C4-2B (cell line): ENCODE measurements at regions not wholly inside any gene's neighbourhood (a gene's known extent, or its start where the extent isn't known, plus 50 kb on each side); places are given as distances from the start of the nearest gene placed in this dataset.
"Not testable (repeated sequence)": the region's sequence is repeated elsewhere in the genome, so short reads cannot be mapped to it uniquely, and the experiment has no call there.

Source experiments
- H3K27ac ChIP-seq: fragments of 450-650 bp; 2 replicates; pipeline ENCODE4 v1.5.1; 2017
- ZFX ChIP-seq: fragments of 450-650 bp; IDR thresholded peaks from 2 replicates; pipeline ENCODE4 v1.6.1; 2017
- TF ChIP-seq, protein P1 (sequence below): fragments of 450-650 bp; conservative IDR thresholded peaks from 2 replicates; pipeline ENCODE4 v1.5.1; 2017; ENCODE audit warnings: mild to moderate bottlenecking

- H3K27ac ChIP-seq = no peak overlapping the region
- TF ChIP-seq, protein P1, sequence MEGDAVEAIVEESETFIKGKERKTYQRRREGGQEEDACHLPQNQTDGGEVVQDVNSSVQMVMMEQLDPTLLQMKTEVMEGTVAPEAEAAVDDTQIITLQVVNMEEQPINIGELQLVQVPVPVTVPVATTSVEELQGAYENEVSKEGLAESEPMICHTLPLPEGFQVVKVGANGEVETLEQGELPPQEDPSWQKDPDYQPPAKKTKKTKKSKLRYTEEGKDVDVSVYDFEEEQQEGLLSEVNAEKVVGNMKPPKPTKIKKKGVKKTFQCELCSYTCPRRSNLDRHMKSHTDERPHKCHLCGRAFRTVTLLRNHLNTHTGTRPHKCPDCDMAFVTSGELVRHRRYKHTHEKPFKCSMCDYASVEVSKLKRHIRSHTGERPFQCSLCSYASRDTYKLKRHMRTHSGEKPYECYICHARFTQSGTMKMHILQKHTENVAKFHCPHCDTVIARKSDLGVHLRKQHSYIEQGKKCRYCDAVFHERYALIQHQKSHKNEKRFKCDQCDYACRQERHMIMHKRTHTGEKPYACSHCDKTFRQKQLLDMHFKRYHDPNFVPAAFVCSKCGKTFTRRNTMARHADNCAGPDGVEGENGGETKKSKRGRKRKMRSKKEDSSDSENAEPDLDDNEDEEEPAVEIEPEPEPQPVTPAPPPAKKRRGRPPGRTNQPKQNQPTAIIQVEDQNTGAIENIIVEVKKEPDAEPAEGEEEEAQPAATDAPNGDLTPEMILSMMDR = no peak
- no peak for TF ChIP-seq ZFX
These were observed 258.4 kb downstream of the MAP2K6 start for GRCh38 chr17:69672924-69673323.

GRCh38 chr17:69677130-69677529, 262.6 kb downstream of the MAP2K6 start:
- no peak overlapping the region for H3K27ac ChIP-seq
- TF ChIP-seq ZFX = no peak
- TF ChIP-seq, protein P1 = no peak

- no peak overlapping the region for H3K27ac ChIP-seq
- no peak for TF ChIP-seq ZFX
- TF ChIP-seq, protein P1 = no peak
These were observed 263.7 kb downstream of the MAP2K6 start for GRCh38 chr17:69678206-69678605.

- TF ChIP-seq, protein P1 = no peak
- no peak for TF ChIP-seq ZFX
- no peak overlapping the region for H3K27ac ChIP-seq
These were observed 265.3 kb downstream of the MAP2K6 start for GRCh38 chr17:69679829-69680228.

- H3K27ac ChIP-seq = no peak overlapping the region
- TF ChIP-seq, protein P1 = no peak
- no peak for TF ChIP-seq ZFX
These were observed 269.8 kb downstream of the MAP2K6 start for GRCh38 chr17:69684251-69684650.

- not testable (repeated sequence) for H3K27ac ChIP-seq
These were observed 270.7 kb downstream of the MAP2K6 start for GRCh38 chr17:69685150-69685549.

DNA sequence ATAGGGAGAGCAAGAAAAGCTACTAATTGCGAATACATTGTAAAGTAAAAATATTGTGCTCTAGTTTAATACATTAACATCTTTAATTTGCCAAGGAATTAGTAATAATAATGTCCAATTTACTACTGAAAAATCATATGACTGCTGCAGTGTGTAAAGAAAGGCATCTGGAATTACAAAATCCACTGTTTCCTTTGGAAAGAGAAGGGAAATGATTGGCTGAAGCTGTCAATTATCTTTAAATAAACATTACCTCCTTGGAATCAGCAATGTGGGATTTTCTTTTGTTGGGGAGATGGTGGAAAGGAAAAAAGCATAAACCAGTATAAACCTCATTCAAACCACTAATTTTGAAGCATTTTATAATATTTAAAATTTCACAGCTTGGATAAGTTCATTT, 276.0 kb downstream of the MAP2K6 start:
- H3K27ac ChIP-seq = no peak overlapping the region
- no peak for TF ChIP-seq ZFX
- TF ChIP-seq, protein P1 = no peak

- no peak overlapping the region for H3K27ac ChIP-seq
- TF ChIP-seq ZFX = no peak
- TF ChIP-seq, protein P1 = no peak
These were observed 277.7 kb downstream of the MAP2K6 start for GRCh38 chr17:69692171-69692570.
